Stomach (tissue), 4 donors: ENCODE measurements at regions not wholly inside any gene's neighbourhood (a gene's known extent, or its start where the extent isn't known, plus 50 kb on each side); places are given as distances from the start of the nearest gene placed in this dataset.

Experiments used
- EP300 ChIP-seq: sonication (generic); formaldehyde crosslinking; IDR thresholded peaks from one replicate; pipeline ENCODE4 v1.6.1; 2017; ENCODE audit warnings: antibody characterized with exemption
- POLR2A ChIP-seq, 4 donors: fragments of 450-650 bp; IDR thresholded peaks; one replicate each; pipeline ENCODE4 v1.6.1; 2016; ENCODE audit warnings: antibody characterized with exemption in 4 of 4, control low read depth in 2 of 4, mild to moderate bottlenecking in 1 of 4, moderate library complexity in 1 of 4
- POLR2AphosphoS5 ChIP-seq, 3 donors: sonication (generic); formaldehyde crosslinking; IDR thresholded peaks; one replicate each; pipeline ENCODE4 v1.6.1; 2016; ENCODE audit warnings: antibody characterized with exemption in 3 of 3
- TF ChIP-seq, protein P1 (sequence below), 7 experiments: fragments of 450-650 bp in 4 of 7; fragments of 200-600 bp in 3 of 7; sonication (generic) in 3 of 7; IDR thresholded peaks; one replicate each; pipeline ENCODE4 v1.5.1; 2016 to 2019; ENCODE audit warnings: antibody characterized with exemption in 7 of 7, control low read depth in 2 of 7, mild to moderate bottlenecking in 1 of 7

- no peak for TF ChIP-seq POLR2AphosphoS5 (IDR thresholded peaks at IDR 0.05)
- TF ChIP-seq, protein P1, sequence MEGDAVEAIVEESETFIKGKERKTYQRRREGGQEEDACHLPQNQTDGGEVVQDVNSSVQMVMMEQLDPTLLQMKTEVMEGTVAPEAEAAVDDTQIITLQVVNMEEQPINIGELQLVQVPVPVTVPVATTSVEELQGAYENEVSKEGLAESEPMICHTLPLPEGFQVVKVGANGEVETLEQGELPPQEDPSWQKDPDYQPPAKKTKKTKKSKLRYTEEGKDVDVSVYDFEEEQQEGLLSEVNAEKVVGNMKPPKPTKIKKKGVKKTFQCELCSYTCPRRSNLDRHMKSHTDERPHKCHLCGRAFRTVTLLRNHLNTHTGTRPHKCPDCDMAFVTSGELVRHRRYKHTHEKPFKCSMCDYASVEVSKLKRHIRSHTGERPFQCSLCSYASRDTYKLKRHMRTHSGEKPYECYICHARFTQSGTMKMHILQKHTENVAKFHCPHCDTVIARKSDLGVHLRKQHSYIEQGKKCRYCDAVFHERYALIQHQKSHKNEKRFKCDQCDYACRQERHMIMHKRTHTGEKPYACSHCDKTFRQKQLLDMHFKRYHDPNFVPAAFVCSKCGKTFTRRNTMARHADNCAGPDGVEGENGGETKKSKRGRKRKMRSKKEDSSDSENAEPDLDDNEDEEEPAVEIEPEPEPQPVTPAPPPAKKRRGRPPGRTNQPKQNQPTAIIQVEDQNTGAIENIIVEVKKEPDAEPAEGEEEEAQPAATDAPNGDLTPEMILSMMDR (IDR thresholded peaks at IDR 0.05) = no peak
- no peak for TF ChIP-seq POLR2A (IDR thresholded peaks at IDR 0.05)
- TF ChIP-seq EP300 = no peak
Measured at GRCh38 chr5:171697221-171698102, 88.2 kb upstream of the SMIM23 start.
